Smooth muscle cell of the brain vasculature (primary cell): ENCODE measurements at regions not wholly inside any gene's neighbourhood (a gene's known extent, or its start where the extent isn't known, plus 50 kb on each side); places are given as distances from the start of the nearest gene placed in this dataset.

Experiments used
- DNase-seq: peaks from one replicate; pipeline ENCODE4 v3.0.0-alpha.2; 2012; ENCODE audit warnings: low read depth, low spot score

DNA sequence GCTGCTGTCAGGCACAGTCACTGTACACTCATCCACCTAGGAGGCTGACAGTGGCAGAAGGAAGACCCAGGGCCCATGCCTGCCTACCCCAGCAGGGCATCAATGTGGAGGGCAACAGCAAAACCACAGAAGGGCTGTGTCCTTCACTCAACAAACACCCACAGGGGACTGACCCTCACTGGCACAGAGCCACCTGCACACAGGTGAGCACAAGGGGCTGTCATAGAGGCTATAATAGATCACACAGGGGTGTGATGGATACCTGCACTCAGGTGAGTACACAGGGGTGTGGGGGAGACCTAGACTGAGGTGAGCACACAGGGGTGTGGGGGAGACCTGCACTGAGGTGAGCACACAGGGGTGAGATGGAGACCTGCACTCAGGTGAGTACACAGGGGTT is 132.8 kb upstream of the TCERG1L start:
- no peak for DNase-seq

DNA sequence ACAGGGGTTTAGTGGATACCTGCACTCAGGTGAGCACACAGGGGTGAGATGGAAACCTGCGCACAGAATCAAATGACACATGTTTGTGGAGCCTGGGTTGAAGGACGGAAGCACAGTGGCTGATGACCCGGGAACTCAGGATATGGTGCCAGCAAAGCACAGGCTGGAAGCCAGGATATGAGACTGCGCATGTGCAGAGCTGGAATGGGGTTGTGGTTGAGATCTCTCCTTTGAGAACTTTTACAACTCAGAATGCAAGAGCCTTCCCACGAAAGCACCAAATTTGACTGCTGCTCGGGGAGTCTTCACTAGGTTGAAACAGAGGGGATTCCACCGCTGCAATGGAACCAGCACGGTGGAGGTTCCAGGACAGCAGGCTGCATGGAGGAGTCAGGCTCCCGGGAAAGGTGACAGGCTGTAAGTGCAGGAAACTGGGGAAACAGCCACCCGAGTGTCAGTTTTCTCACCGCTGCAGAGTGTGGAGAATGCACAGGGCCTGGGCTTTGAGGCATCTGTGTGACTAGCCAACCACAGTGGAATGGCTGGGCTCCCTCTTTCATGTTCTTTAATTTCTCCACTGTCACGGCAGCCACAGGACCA is 133.4 kb upstream of the TCERG1L start:
- no peak for DNase-seq

GRCh38 chr10:131445623-131446022 is 134.1 kb upstream of the TCERG1L start:
- DNase-seq, result no peak

GRCh38 chr10:131446171-131446570 is 134.7 kb upstream of the TCERG1L start:
- no peak for DNase-seq

- DNase-seq, result no peak
Measured at GRCh38 chr10:131448171-131448570, 136.7 kb upstream of the TCERG1L start.

GRCh38 chr10:131448883-131449282 is 137.4 kb upstream of the TCERG1L start:
- DNase-seq, result no peak

GRCh38 chr10:131450216-131450765 is 138.8 kb upstream of the TCERG1L start:
- DNase-seq, result no peak

DNA sequence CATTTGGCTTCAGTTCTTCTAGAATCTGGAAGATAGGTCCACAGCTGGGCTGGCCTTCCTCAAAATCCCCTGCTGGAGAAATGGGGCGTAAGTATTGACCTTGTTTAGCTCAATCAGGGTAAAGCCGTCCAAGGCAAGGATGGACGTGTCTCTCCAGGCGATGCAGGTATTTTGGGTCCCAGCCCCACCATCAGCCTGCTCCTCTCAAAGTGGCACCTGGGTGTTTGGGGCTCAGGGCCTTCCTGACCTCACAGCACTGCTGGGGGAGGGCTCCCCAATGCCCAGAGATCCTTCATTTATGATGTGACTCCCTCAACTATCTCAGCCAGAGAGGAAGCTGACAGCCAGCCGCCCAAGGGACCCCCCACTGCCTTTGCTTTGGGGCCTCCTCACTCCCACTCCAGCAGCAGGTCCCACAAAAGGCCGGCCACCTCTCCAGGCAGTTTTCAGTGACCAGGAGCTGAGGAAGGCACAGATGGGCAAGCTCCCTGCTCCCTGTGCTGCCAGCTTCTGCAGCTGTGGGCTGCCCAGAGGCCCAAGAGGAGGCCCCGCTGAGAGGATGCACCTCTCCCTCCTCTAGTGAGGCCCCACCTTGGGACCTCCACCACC is 140.0 kb upstream of the TCERG1L start:
- DNase-seq, result no peak

DNA sequence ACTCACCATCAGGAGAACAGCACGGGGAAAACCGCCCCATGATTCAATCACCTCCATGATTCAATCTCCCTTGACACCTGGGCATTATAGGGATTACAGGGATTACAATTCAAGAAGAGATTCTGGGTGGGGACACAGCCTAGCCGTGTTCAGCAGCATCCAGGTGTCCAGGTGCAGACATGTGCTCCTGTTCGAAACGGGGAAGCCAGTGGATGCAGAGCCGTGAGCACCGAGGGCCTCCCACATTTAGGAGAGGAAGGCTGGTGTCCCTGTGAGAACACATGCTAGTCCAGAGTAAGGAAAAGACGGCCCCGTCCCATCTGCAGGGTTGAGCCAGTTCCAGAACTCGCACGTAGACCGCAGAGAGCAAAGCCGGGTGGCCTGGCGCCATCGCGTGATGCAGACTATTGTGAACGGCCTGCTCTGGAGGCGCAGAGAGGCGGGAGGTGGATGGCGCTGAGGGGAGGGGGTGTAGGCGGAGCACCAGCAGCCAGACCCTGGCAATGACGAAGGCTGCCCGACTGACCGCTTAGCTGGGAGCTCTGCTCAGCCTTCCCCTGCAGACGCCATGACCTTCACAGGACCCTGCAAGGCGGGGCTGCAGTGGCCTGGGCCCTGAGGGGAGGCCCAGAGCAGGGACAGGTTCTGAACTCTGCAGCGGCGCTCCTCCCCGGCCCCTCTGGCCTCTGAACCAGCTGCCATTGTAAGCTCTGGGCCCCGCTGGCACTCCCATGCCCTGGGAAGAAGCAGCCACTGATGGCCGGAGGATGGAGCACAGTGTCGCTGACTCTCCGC is 141.6 kb upstream of the TCERG1L start:
- no peak for DNase-seq

DNA sequence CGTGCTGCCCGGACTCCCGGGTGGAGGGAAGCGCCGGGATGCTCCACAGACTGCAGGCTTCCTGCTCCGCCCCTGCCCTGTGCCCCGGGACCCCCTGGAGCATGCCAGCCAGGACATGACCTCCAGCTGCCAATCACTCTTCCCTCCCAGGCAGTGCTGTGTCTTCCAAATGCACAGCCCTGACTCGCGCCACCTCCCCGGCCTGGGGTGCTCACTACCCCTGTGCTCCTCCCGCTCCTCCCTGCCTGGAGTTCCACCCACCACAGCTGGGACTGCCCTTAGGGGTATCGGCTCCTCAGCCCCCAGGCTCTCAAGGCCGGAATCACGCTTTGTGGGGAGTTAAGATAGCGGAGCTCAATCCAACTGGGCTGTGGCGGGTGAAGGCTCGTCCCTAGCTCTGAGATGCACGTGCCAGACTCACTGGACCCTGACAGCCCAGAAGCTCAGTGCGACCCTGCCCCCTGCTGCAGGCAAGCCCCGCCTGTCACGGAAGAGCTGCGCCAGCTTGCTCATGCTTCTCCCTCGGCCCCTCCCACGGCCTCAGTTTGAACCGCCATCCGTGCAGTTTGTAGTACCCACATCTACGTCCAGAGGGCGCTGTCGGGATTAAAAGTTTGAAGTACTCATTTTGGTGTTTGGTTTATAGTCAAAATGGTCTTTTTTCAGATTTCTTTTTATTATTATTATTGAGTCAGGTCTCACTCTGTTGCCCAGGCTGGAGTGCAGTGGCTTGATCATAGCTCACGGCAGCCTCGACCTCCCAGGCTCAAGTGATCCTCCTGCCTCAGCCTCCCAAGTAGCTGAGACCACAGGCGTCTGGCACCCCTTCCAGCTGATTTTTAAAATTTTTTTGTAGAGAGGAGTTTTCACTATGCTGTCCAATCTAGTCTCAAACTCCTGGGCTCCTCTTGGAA is 142.5 kb upstream of the TCERG1L start:
- no peak for DNase-seq

GRCh38 chr10:131456411-131456810 is 144.9 kb upstream of the TCERG1L start:
- no peak for DNase-seq

GRCh38 chr10:131461093-131461492 is 149.6 kb upstream of the TCERG1L start:
- DNase-seq, result no peak

DNA sequence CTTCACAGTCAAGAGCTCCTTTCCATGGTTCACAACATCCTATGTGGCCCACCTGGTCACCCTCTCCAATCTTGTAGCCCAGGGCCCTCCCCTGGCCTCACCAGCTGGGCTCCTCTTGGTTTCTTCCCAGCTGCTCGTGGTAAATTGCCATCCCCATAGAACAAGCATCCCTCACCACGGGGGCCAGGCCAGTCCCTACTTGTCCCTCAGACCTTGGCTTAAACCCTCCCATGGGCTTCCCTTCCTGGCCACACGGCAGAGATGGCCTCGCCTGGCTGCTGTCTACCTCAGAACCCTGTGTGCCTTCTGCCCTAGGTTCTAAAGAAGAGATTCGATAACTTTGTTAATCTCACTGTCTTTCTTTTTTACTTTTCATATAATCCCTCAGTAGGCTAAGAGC is 153.3 kb upstream of the TCERG1L start:
- no peak for DNase-seq

DNA sequence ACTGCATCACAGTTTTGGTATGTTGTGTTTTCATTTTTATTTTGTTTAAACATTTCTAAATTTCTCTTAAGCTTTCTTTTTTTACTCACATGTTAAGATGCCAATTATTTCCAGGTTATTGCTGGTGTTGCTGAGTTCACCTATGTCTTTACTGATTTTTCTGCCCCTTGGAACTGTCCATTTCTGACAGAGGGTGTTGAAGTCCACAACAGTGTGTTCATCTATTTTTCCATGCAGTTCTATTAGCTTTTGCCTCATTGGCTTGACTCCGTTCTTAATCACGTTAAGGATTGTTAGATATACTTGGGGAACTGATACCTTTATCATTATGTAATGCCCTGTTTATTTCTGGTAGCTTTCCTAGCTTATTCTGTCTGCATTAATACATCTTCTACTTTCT is 158.0 kb upstream of the TCERG1L start:
- DNase-seq, result no peak

GRCh38 chr10:131473645-131474044 is 162.1 kb upstream of the TCERG1L start:
- DNase-seq, result no peak

DNA sequence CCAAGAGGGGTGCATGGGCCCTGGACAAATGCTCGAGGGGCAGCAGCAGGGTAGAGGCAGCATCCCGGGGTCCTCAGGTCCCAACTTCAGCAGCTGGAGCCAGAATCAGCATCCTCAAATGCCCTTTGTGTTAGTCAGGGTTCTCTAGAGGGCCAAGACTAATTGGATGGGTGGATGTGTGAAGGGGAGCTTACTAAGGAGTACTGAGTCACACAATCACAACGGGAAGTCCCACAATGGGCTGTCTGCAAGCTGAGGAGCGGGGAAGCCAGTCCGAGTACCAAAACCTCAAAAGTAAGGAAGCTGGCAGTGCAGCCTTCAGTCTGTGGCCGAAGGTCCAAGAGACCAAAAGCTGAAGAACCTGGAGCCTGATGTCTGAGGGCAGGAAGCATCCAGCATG is 162.9 kb upstream of the TCERG1L start:
- no peak for DNase-seq

- no peak for DNase-seq
Measured at GRCh38 chr10:131475043-131475442, 163.5 kb upstream of the TCERG1L start.

DNA sequence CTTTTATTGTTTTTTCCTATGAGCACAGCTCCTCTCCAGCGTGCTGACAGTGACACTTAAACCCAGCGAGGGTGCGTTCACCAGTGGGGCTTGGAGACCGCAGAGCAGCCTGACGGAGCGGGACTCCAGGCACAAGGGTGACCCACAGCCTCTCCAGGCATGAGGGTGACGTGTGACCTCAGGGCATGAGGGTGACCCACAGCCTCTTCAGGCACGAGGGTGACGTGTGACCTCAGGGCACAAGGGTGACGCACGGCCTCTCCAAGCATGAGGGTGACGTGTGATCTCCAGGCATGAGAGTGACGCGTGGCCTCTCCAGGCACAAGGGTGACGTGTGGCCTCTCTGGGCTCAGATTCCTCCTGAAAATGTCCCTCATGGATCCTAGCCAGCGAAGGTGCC is 164.3 kb upstream of the TCERG1L start:
- no peak for DNase-seq

DNA sequence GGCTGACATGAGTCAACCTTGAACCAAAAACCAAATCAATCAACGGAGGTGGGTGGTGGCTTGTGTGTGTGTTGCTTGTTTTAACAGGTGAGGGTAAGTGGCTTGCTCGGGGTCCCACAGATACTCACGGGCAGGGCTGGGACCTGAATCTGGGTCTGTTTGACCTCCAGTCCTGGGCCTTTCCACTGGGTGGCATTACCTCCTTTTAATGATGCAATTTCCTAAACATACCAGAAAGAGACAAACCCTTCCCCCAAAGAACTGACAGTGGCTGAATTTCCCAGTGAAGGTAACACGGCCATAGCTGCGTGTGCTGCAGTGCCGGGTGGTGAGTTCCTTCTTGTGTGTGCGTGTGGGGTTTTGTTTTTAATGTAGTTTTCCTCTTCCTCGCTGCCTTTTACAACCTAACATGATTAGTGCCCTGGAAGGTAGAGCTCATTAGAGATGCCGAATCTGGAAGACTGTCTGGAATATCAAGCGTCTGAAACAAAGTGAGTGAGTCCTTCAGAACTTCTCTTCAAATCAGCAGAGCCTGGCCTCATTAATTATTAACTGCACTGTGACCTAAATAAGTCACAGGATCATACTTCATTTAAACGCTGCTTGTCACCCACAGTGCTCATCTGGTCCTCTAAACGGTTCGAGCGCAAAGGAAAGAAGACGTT is 166.1 kb upstream of the TCERG1L start:
- no peak for DNase-seq

DNA sequence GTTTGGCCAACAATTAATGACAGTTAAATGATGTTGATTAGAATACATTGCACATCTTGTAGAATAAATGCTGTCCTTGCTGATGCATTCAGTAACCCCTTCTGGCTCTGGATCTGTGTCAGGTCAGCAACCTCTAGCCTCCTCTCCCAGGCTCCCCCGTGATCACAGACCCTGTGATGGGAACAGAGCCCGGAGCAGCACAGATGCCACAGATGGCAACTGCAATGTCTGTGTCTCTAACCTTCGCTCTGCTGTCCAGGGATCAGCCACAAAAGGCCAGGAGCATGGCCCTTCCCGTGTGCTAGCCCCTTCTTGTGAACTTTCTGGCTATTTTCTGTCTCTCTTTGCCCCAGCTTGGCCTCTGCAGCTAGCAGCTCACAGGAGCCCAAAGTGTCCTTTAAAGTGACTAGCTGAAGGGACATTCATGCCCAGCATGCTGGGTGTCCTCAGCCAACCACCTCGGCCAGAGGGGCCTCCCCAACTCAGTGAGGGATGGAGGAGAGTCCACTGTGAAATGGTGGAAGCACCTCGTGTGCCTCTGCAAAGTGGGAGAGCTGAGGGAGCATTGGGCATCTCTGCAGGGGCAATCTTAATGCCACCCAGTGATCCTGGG is 167.0 kb upstream of the TCERG1L start:
- no peak for DNase-seq

DNA sequence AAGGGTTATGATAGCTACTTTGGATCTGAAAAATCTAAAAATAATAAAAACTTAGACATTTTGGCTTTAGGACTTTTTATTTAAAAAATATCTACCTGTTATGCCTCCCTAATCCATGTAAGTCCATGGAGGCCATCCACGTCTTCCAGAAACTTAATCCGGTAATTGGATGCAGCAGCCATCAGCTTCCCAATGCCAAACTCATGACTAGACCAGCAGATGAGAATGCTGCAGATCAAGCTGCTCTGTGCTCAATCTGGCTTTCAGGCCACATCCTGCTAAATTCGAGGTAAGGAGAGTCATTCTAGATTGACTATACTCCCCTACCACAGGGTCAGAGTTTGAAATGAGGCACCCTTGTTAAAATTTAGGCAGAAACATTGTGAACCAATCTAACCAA is 168.5 kb upstream of the TCERG1L start:
- DNase-seq, result no peak
